GM19023 (cell line): ENCODE measurements at regions not wholly inside any gene's neighbourhood (a gene's known extent, or its start where the extent isn't known, plus 50 kb on each side); places are given as distances from the start of the nearest gene placed in this dataset.

Experiments used
- ATAC-seq: cut with Tn5 transposase; IDR thresholded peaks from one replicate; pipeline ENCODE4 v1.9.1; 2021; ENCODE audit warnings: mild to moderate bottlenecking, moderate library complexity; ENCODE audit not compliant: unreplicated experiment

GRCh38 chrX:11949291-11949690 lies 189.0 kb upstream of the FRMPD4 start:
- no peak for ATAC-seq

DNA sequence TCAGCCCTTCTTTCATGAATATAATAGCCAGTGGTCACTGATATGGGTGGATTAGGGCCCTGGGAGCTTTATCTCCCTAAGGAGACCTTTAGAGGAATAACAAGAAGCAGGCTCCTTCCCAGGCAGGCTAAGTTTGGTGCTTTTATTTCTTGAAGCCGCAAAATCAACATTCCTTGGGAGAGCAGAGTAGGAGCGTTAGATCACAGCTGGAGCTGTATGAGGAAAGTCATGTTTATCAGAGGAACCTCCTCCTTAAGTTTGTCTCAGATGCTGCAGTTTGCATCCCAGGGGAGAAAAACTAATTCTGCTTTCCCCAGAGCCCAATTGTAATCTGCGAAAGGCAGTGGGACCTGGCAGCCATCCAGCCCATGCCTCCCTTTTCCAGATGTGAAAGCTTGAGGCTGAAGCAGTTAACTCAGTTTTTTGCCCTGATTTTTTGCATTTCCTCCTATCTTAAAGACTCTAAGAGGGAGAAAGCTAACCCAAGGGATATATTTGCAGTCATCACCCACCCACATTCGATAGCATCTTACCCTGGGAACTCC lies 186.0 kb upstream of the FRMPD4 start:
- ATAC-seq = no peak

- no peak for ATAC-seq
Measured at GRCh38 chrX:11953615-11954014, 184.7 kb upstream of the FRMPD4 start.

DNA sequence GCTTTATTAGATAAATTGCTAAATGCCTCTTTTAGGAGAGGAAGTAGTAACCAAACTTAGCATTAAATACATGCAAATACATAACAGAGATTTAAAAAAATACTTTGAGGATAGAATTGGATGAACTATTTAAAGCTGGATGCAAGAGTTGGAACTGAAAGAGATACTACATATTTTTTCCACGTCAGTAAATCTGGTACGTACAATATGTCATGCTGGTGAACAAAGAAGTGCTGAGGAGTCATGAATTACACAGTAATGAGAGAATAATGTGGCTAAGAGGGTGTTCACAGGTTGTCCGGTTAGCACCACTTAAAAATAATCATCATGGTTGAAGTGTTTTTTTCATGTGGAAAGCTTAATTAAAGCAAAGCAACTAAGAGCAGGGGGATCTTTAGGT lies 184.1 kb upstream of the FRMPD4 start:
- ATAC-seq = no peak

DNA sequence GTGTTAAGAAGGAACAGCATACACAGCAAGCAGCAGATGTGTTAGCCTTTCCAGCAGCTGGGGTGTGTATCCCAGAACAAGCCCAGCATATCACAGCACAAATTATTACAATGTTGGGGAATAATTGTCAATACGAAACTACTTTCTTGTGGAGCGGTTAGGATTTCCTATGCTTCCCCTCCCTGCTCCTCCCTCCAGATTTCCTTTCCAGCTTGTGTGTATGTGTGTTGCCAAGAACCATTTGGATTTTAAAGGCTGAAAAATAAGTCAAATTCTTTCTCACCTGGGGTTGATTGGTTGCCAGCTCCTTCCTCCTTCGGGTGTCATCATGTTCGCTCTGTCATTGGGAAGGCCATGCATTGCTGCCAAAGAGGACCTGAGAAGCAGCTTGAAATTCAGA lies 178.2 kb upstream of the FRMPD4 start:
- ATAC-seq = no peak

DNA sequence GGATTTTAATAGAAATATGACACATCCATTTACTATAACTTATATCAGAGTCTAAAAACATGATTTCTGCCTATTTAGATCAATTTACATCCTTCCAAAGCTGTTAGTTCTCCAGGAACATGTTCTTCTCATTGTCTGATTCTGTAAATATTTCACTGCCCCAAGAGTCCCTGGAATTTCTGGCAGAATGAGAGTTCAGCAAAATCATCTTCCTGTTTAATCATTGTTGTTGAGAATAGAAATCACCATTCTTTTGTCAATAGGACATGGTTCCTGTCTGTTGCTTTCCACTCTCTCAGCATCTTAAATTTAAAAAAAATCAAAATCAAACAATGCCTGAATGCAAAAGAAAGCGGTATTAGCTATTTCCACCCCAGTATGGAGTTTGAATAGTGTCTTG lies 172.8 kb upstream of the FRMPD4 start:
- no peak for ATAC-seq

DNA sequence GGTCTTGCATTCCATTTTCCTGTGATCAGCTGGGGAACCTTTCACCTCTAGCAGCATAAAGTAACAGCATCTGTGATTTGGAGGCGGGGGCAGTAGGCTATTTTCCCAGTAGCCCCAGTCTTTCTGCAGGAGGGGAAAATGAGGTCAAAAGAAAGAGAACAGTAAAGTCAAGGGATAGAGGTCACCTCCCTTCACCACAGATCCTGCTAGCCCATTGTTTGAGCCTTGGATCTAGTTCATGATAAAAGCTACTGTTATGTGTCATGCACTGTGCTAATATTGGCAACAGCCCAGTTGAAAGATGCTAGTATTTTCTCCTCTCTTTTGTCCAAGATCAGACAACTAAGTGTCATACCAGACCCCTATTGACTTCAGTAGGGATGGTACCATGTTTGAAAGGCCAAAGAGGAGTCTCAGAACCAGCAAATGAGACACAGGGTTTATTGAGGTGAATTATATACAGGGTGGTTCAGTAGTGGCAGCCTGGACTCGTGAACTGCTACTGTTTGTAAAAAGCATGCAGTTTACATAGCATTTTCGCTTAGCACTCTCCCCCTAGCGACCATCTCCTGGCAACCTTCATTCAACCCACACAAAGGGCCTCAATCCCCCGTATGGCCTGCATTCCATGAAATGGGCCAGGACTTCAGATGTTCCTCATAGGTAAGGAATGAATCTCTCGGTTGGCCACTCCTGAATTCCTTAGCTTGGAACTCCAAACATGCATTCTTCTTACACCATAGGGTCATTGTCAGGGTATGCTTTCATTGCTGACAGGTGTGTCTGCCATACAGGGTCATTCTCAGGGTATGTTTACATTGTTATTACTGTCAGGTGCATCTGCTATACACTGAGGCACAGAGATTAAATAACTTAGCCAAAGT lies 170.0 kb upstream of the FRMPD4 start:
- no peak for ATAC-seq

DNA sequence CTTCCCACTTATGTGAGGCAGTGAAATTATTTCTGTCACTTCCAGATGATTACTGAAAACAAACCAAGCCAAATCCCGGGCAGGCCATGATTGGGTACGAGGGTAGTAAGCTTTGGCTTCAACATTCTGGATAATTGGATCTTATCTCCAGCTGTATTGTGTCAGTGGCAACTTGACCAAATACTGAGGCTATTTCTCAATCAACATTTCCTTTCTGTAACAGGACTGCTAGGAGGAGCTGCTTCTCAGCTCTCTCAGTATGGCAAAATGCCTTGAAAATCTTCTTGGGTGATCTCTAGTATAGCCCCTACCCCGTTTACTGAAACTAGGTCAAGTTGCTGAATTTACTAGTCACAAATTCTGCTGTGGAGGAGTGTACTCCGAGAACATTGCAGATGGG lies 169.3 kb upstream of the FRMPD4 start:
- ATAC-seq = no peak

DNA sequence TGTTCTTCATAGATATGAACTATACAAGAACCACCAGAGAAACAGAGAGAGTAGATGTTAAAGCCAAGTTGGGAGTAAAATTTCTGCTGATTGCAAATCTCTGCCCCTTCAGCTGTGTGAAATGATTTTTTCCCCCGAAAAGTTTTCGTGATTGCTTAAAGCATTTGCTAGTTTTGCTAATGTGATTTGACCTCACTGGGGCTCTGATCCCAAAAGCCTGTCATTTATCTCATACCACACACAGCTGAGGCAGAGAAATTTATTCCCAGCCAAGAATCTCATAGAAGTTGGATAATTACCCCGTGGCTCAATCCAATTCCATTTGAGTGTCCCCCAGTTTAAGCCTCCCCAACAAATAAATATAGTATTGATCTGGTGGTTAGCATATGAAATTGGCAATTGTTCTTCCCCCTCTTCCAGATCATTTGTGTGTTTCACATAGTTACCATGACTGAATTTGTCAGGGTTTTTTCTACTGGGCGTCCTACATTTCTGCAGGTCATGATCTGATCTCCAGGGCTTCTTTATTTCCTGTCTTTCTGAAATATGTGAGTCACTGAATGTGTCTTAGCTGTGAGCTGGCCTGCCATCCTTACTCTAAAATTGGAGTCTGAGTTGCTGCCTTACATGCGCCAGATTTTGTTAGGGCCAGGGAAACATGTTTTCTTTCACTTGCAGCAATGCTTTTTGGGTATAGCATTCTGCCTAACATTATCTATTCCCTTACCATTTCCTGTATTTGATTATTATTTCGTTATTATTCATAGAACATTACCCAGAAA lies 167.5 kb upstream of the FRMPD4 start:
- ATAC-seq = no peak

- ATAC-seq = no peak
Measured at GRCh38 chrX:11976663-11977062, 161.6 kb upstream of the FRMPD4 start.

DNA sequence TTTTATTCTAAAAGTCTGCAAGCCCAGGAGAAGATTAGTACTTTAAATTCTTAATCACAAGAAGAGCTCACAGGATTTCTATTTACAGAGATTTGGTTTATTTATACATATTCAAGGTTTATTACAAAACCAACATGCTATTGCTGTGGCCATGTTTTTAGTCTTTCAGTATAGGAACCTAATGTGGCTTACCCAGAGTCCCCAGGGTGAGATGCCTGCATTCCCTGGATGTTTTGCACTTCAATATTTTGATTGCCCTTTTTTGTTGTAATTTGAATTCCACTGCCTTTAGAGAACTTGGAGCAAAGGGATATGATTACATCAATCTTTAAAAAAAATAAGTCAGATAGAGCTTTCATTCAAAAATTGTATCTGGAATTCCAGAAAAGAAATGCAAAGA lies 146.0 kb upstream of the FRMPD4 start:
- ATAC-seq = no peak

DNA sequence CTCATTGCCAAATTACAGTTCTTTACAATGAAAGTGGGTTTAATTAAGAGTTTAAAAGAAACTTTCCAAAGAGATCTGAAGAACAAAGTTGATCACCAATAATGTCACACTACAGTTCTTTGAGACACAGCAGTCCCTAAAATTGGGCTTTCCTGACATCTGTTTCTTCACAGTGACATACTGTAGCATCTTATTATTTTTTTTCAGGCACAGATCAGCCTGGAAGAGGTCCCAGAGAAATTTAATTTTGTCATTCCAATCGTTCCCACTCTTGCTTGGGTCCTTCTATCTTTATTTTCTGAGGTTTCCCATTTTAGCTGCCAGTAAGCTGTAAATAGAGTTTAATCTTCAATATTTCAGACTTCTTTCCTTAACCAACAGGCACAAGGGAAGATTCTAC lies 143.1 kb upstream of the FRMPD4 start:
- no peak for ATAC-seq

GRCh38 chrX:11996810-11997209 lies 141.5 kb upstream of the FRMPD4 start:
- no peak for ATAC-seq

DNA sequence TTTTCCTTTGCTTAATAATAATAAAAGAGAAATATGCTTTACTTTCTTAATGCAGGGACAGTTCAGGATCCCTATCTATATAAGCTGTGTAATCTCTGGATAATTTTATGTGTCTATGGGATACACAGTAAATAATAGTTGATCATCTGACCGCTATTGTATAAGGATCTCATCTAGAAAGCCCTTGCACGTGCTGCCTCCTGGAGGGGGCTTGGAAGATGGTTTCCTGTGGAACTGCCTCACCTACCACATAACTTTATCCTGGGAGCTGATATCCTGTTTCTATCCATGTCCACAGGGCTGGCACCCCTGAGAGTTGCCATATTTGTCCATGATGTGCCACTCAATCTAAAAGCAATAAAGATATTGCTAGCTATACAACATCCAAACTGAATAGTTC lies 139.3 kb upstream of the FRMPD4 start:
- ATAC-seq = no peak

- ATAC-seq = no peak
Measured at GRCh38 chrX:12002876-12003275, 135.4 kb upstream of the FRMPD4 start.

DNA sequence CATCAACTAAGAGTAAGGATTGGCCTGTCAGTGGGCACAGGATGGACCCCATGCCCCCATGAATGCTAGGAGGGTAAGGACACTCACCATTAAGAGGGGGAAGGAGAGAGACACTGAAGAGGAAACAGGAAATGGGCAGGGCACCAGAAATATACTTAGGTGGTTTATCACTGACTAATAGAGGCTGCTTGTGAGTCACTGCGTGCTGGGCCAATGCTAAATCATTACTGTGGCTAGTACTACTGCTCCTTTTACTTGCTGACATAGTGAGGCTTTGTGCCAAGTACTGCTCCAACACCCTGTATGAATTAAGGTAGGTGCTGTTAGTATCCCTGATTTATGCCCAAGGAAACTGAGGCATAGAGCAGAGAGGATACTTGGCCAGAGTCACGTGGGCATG lies 130.4 kb upstream of the FRMPD4 start:
- no peak for ATAC-seq

GRCh38 chrX:12010436-12010835 lies 127.8 kb upstream of the FRMPD4 start:
- no peak for ATAC-seq

GRCh38 chrX:12011075-12011474 lies 127.2 kb upstream of the FRMPD4 start:
- no peak for ATAC-seq

DNA sequence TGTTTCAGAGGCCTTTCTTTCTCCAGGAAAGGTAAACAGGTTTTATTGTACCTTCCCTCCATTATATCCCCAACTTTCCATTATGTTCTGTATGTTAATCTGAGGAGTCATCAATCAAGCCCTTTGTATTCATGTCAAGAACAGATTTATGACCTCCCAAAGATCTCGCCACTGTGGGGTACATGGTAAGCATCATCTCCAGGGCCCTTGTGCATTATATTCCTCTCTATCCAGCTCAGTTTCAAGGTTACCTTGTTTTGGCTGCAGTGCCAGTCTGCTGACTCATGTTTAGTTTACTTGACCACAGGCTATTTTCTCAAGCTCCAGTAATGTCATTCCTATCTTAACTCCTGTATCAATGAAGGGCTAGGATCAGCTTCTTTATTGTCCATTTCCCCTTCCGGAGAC lies 125.1 kb upstream of the FRMPD4 start:
- no peak for ATAC-seq

DNA sequence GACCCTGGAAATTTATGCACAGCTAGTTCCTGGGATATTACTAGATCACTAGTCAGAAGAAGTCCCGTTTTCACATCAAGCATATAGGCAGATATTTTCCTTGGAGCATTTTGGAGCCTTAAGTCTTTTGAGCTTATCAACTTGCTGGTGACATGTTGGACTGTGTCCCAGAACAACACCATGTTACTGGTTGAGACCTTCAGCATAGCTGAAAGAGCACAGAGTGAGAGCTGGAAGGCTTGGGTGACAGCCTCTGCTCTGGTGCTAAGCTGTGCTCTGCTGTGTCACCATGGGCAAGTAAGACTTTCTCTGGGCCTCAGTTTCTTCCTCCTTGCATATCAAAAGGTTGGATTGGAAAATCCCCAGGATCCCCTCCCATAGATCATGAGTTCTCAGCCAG lies 116.6 kb upstream of the FRMPD4 start:
- ATAC-seq = no peak

- no peak for ATAC-seq
Measured at GRCh38 chrX:12026481-12026880, 111.8 kb upstream of the FRMPD4 start.

DNA sequence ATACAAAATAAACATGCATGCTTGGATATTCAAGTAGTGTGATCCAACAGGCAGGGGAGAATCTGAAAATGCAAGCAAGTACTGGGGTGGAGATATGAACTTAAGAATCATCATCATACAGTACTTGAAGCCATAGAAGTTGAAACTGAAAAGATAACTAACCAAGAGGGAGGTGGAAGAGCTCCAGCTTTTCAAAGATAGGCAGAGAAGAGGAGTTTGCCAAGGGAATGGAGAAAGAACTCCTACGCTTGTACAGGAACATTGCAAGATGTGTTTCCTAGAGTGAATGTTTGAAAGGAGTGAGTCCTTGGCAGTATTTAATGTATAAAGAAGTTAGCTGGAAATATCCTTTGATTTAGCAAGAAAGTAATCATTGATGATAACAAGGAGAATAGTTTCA lies 106.2 kb upstream of the FRMPD4 start:
- no peak for ATAC-seq
